ENCODE measurements at regions not wholly inside any gene's neighbourhood (a gene's known extent, or its start where the extent isn't known, plus 50 kb on each side); places are given as distances from the start of the nearest gene placed in this dataset.
A peak's percentile ranks its signal among the peaks of the same experiment; 100 is the strongest.

DNA sequence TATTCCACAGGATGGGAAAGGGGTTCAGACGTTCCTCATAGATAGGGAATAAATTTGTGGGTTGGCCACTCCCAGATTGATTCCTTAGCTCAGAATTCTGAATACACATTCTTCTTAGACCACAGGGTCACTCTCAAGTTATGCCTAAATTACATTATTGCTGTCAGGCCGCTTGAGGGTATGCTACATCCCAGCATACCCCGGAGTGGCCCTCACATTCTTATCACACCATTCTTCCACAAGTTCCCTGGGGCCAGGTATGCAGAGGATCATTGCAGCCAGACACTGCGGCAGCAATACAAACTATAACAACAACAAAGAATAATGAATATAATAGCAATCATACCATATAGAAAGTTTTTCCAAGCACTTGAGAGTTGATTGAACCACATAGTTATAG is 237.9 kb upstream of the SOX4 start:
- DNase-seq (ENCODE audit: low spot score in 2 of 2): no peak
- TF ChIP-seq, protein P1, sequence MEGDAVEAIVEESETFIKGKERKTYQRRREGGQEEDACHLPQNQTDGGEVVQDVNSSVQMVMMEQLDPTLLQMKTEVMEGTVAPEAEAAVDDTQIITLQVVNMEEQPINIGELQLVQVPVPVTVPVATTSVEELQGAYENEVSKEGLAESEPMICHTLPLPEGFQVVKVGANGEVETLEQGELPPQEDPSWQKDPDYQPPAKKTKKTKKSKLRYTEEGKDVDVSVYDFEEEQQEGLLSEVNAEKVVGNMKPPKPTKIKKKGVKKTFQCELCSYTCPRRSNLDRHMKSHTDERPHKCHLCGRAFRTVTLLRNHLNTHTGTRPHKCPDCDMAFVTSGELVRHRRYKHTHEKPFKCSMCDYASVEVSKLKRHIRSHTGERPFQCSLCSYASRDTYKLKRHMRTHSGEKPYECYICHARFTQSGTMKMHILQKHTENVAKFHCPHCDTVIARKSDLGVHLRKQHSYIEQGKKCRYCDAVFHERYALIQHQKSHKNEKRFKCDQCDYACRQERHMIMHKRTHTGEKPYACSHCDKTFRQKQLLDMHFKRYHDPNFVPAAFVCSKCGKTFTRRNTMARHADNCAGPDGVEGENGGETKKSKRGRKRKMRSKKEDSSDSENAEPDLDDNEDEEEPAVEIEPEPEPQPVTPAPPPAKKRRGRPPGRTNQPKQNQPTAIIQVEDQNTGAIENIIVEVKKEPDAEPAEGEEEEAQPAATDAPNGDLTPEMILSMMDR (IDR thresholded peaks at IDR 0.05): no peak
- no peaks in the 10 kb centered on the region for H3K36me3 ChIP-seq
- peak overlapping the region in 1 of 2 donors; percentile 12 for H3K27ac ChIP-seq
- no peaks in the 10 kb centered on the region for H3K4me1 ChIP-seq
- H3K9me3 ChIP-seq: no peaks in the 10 kb centered on the region
- intact Hi-C loops (cut with DNase I; ENCODE audit: low total_unique reads): no loop called here
- H3K27me3 ChIP-seq: no peaks in the 10 kb centered on the region
- no peak overlapping the region for H3K4me3 ChIP-seq

DNA sequence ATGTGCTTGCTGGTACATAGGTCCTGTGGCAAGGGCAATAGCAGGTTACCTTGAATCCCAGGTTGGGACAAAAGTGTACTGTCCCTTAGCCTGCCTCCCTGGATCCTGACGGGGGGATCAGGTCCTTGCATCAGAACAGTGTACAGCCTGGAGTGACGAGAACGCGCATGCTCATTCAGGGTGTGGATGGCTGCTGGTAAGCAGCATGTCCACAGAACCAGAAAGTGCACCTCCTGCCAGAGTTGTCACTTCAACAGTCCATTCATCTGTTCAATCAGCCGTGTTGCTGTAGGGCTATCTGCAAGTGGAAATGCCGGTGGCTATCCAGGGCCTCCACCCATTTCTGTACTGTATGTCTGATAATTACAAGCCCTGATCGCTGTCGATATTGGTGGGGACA is 236.3 kb upstream of the SOX4 start:
- no peaks in the 10 kb centered on the region for H3K27me3 ChIP-seq
- H3K4me1 ChIP-seq: no peaks in the 10 kb centered on the region
- no peaks in the 10 kb centered on the region for H3K9me3 ChIP-seq
- DNase-seq (ENCODE audit: low spot score in 2 of 2): no peak
- H3K4me3 ChIP-seq: no peak overlapping the region
- no peaks in the 10 kb centered on the region for H3K36me3 ChIP-seq
- intact Hi-C loops (cut with DNase I; ENCODE audit: low total_unique reads): no loop called here
- no peak overlapping the region for H3K27ac ChIP-seq
- TF ChIP-seq POLR2A (IDR thresholded peaks at IDR 0.05): no peak
- TF ChIP-seq, protein P1 (IDR thresholded peaks at IDR 0.05): no peak
- no peak for TF ChIP-seq POLR2AphosphoS5 (IDR thresholded peaks at IDR 0.05)

- no peak overlapping the region for H3K27ac ChIP-seq
- H3K4me3 ChIP-seq: no peak overlapping the region
- intact Hi-C loops (cut with DNase I; ENCODE audit: low total_unique reads): no loop called here
- no peaks in the 10 kb centered on the region for H3K27me3 ChIP-seq
- TF ChIP-seq POLR2A (IDR thresholded peaks at IDR 0.05) (no peak), POLR2AphosphoS5 (IDR thresholded peaks at IDR 0.05) (no peak)
- no peak for DNase-seq (ENCODE audit: low spot score in 2 of 2)
- H3K36me3 ChIP-seq: no peaks in the 10 kb centered on the region
- no peaks in the 10 kb centered on the region for H3K4me1 ChIP-seq
- no peaks in the 10 kb centered on the region for H3K9me3 ChIP-seq
Measured at GRCh38 chr6:21359926-21360325, 233.6 kb upstream of the SOX4 start.

DNA sequence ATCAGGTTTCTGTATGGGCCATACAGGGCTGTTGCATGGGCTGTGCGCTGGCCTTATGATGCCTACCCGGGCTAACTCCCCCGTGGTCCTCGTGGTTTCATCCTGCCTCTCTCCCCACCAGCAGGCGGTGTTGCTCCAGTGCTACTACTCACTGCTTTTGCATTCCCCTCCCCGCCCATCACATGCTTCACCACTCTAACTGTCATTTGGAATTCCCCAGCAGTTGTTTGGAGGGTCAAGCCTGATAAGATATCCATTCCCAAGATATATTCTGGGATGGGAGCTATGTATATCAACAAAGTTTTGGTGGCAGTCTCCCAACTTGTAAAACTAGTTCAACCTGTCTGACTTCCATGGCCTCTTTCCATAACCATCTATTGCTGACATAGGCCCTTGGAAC is 233.2 kb upstream of the SOX4 start:
- no peak for DNase-seq (ENCODE audit: low spot score in 2 of 2)
- H3K27ac ChIP-seq: no peak overlapping the region
- no peaks in the 10 kb centered on the region for H3K36me3 ChIP-seq
- no peak overlapping the region for H3K4me3 ChIP-seq
- no peak for TF ChIP-seq POLR2A (IDR thresholded peaks at IDR 0.05)
- no peak for TF ChIP-seq POLR2AphosphoS5 (IDR thresholded peaks at IDR 0.05)
- TF ChIP-seq, protein P1 (IDR thresholded peaks at IDR 0.05): no peak
- no peaks in the 10 kb centered on the region for H3K9me3 ChIP-seq
- H3K4me1 ChIP-seq: no peaks in the 10 kb centered on the region
- no peaks in the 10 kb centered on the region for H3K27me3 ChIP-seq
- intact Hi-C loops (cut with DNase I; ENCODE audit: low total_unique reads): no loop called here

DNA sequence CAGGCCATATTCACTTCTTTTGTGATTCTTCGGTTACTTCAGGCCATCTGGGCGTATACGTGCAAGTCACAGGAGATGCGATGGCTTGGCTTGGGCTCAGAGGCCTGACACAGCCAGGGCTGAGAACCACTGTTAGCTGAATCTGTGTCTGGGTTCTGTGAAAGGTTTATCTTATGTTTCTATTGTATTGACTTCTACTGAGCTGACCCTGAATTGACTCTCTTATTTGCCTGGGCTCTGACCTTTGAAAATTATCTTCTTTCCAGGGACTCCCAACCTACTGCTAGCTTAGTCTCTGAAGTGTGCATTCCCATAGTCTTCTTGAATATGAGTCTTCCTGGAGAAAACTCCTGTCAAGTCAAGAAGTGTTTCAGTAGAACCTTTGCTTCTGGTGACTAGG is 226.4 kb upstream of the SOX4 start:
- intact Hi-C loops (cut with DNase I; ENCODE audit: low total_unique reads): no loop called here
- H3K9me3 ChIP-seq: no peaks in the 10 kb centered on the region
- no peaks in the 10 kb centered on the region for H3K4me1 ChIP-seq
- H3K4me3 ChIP-seq: no peak overlapping the region
- TF ChIP-seq POLR2AphosphoS5 (IDR thresholded peaks at IDR 0.05): no peak
- TF ChIP-seq POLR2A (IDR thresholded peaks at IDR 0.05): no peak
- TF ChIP-seq, protein P1 (IDR thresholded peaks at IDR 0.05): no peak
- no peaks in the 10 kb centered on the region for H3K36me3 ChIP-seq
- no peak for DNase-seq (ENCODE audit: low spot score in 2 of 2)
- H3K27ac ChIP-seq: no peak overlapping the region
- no peaks in the 10 kb centered on the region for H3K27me3 ChIP-seq

- no peak overlapping the region for H3K27ac ChIP-seq
- no peak overlapping the region for H3K4me3 ChIP-seq
- H3K4me1 ChIP-seq: no peaks in the 10 kb centered on the region
- intact Hi-C loops (cut with DNase I; ENCODE audit: low total_unique reads): no loop called here
- no peaks in the 10 kb centered on the region for H3K9me3 ChIP-seq
- TF ChIP-seq, protein P1 (IDR thresholded peaks at IDR 0.05): no peak
- TF ChIP-seq POLR2A (IDR thresholded peaks at IDR 0.05): no peak
- no peak for TF ChIP-seq POLR2AphosphoS5 (IDR thresholded peaks at IDR 0.05)
- DNase-seq (ENCODE audit: low spot score in 2 of 2): no peak
- no peaks in the 10 kb centered on the region for H3K27me3 ChIP-seq
- H3K36me3 ChIP-seq: no peaks in the 10 kb centered on the region
Measured at GRCh38 chr6:21367649-21368154, 225.8 kb upstream of the SOX4 start.
